GM21825 (cell line): ENCODE measurements at regions not wholly inside any gene's neighbourhood (a gene's known extent, or its start where the extent isn't known, plus 50 kb on each side); places are given as distances from the start of the nearest gene placed in this dataset.
"Not testable (repeated sequence)": the region's sequence is repeated elsewhere in the genome, so short reads cannot be mapped to it uniquely, and the experiment has no call there.

ENCODE experiments used
- ATAC-seq: cut with Tn5 transposase; IDR thresholded peaks from one replicate; pipeline ENCODE4 v1.9.1; 2021; ENCODE audit warnings: mild to moderate bottlenecking, moderate library complexity; ENCODE audit not compliant: unreplicated experiment

DNA sequence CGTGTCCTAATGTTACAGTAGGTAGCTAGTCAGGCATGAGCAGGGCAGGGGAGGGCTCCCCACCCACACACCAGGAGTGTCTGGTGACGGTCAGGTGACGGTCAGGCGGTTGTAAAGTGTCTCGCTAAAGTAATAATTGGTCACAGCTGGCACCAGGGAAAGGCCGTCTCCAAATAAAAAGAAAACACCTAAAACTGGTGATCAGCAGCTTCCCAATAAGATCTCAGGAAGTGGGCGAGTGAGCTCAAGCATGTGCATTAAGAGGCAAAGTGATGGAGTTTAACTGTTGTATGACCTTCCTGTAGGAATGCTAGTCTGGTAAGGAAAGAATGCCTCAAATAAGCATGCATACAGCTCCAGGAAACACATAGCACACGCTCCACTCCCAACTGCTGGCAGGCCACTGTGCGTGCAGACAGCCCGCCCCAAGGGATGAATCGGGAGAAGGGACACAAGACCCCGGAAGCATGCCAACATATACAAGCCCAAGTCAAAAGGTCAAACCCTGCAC is 177.1 kb downstream of the RNF144A start:
- ATAC-seq: no peak

DNA sequence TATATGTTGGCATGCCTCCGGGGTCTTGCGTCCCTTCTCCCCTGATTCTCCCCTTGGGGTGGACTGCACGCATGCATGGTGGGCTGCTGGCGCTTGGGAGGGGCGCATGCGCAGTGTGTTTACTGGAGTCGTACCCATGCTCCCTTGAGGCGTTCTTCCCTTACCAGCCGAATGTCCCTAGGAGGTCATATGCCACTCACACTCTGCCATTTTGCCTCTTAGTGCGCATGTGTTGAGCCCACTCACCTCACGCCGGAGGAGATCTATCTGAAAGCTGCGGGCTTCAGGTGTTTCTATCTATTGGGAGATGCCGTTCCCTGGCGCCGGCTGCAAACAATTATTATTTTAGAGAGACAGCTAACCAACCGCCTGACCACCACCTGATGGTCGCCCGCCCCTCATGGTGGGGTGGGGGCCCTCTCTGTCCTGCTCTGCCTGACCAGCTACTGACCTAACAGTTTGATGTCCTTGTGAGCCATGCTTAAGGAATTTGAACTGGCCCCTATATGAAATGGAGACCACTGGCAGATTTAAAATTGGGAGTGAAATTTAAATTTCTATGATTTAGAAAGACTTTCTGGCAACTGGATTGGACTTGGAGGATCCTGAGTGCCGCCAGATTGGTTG is 179.6 kb downstream of the RNF144A start:
- peak; percentile 17 for ATAC-seq

DNA sequence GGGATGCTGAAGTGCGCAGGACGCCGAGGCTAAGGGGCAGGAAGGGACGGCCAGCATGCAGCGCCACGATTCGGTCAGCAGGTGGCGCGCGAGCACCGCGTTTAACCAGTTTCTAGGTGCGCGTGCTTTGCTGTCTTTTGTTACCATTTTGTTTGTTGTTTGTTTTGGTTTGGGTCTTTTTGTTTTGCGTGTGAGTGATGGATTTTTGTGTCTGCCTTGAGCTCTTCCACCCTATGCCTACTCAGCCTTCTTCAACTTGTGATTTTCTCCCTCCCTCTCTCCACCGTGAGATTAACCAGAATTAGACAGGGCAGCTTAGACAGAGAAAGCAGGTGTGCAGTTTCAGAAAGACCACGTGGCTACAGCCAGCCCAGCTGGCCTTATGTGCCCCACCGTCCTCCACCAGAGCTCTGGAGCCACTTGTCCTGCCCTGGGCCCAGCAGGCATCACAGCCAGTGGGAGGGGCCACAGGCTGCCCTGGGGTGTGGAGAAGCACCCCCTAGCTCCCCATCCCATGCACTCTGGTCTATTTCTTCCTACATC is 180.2 kb downstream of the RNF144A start:
- ATAC-seq: peak; percentile 95

- ATAC-seq: no peak
These were observed 181.6 kb downstream of the RNF144A start for GRCh38 chr2:7098816-7099215.

- ATAC-seq: not testable (repeated sequence)
These were observed 182.5 kb downstream of the RNF144A start for GRCh38 chr2:7099687-7100086.

DNA sequence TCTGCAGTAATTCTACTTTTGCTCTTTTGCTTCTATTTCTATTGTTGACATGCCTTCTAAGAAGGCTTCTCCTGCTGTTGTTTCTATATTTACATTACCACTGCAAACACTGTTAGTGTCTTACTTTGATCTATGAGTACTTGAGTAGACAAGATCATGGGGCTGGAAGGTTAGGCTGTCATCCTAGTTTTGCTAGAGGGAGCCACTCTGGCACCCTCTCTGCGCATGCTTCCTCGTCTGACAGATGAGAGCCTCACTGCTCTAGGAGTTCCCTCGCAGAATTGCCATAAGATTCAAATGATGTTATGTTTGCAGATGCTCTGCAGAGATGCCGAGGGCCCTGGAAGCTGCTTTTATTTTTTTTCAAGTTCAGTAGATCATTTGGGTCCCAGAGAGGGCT is 185.6 kb downstream of the RNF144A start:
- no peak for ATAC-seq

GRCh38 chr2:7108792-7109532 is 191.8 kb downstream of the RNF144A start:
- no peak for ATAC-seq

- no peak for ATAC-seq
These were observed 192.3 kb downstream of the RNF144A start for GRCh38 chr2:7109533-7109885.

- ATAC-seq: no peak
These were observed 194.4 kb downstream of the RNF144A start for GRCh38 chr2:7111626-7112025.

GRCh38 chr2:7115364-7115763 is 198.2 kb downstream of the RNF144A start:
- no peak for ATAC-seq

- no peak for ATAC-seq
These were observed 198.7 kb downstream of the RNF144A start for GRCh38 chr2:7115906-7116305.

GRCh38 chr2:7116511-7116910 is 199.3 kb downstream of the RNF144A start:
- ATAC-seq: no peak

- no peak for ATAC-seq
These were observed 199.9 kb downstream of the RNF144A start for GRCh38 chr2:7117076-7117475.

- ATAC-seq: no peak
These were observed 201.5 kb downstream of the RNF144A start for GRCh38 chr2:7118606-7119131.

- ATAC-seq: no peak
These were observed 202.1 kb downstream of the RNF144A start for GRCh38 chr2:7119132-7119835.

DNA sequence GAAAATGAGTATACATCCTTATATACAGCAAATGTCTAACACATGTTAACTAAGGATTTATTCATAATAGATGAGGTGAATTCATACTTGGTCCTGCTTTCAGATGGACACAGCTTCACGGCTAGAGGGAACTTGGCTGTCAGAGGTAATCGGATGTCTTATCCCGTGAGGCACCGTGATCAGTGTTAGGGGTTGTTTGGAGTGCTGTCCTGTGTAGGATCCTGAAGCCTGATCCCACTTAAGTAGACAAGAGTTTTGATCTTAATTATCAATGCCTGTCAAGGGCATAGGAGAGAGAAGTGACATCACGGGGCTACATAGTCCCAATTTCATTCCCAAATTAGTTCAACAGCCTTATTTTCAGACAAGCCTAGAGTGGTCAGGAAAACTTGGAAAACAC is 204.6 kb downstream of the RNF144A start:
- ATAC-seq: no peak

- ATAC-seq: no peak
These were observed 209.9 kb downstream of the RNF144A start for GRCh38 chr2:7127156-7127555.

DNA sequence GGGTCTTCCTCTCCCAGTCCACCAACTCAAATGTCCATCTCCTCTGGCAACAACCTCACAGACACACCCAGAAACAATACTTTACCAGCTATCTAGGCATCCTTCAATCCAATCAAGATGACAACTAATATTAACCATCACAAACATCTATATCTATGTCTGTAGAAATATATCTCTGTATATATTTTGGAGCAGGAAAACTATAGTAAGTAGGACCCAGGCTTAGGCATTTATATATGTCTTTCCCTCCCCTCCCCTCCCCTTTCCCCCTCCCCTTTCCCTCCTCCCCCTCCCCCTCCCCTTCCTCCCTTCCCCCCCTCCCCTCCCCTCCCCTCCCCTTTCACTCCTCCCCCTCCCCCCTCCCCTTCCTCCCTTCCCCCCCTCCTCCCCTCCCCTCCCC is 210.5 kb downstream of the RNF144A start:
- ATAC-seq: no peak

DNA sequence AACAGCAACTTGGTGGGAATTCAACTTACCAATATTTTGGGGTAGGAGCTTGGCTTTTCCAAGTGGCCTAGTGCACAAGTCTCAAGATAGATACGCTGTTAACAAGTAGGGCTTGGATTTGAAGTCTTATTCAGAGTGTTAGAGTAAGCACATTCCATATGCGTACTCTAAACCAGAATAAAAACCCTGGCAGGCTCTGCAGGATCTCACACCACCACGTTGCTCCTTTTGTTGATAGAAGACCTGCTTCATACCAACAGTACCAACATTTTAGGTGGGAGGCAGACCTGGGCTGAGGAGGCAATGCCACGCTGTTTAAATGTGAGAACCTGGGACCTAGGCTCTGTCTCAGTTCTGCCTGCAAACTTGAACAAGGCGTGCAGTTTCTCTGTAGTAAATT is 214.0 kb downstream of the RNF144A start:
- ATAC-seq: no peak

DNA sequence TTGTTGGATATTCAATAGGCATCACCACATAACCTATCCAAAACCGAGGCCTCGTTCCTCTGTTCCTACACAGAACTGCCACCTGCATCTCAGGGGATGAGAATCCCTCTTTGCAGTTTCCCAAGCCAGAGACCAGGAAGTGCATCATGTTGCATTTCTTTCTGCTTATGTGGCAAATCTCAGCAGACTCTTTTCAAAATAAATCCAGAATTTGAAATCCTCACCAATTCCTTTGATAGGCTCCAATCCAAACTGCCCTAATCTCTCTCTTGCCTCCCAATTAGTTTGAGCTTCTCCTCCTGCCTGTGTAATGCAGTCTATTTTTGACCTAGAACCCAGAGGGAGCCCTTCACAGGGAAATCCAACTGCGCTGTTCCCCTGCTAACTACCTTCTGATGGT is 215.5 kb downstream of the RNF144A start:
- ATAC-seq: no peak

DNA sequence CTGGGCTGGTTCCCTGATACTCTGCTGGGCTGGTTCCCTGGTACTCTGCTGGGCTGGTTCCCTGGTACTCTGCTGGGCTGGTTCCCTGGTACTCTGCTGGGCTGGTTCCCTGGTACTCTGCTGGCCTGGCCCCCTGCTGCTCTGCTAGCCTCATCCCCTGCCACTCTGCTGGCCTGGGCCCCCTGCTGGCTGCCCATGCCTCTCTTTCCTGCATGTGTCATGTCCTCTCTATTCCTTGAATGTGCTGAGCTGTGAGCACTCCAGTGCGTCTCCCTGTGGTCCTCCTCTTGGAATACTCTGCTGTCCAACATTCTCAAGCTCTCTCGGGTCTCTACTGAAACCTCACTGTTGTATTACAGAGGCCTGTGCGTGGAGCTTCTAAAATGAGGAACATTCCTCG is 216.3 kb downstream of the RNF144A start:
- no peak for ATAC-seq
